Right cardiac atrium (tissue), 5 donors: ENCODE measurements at regions not wholly inside any gene's neighbourhood (a gene's known extent, or its start where the extent isn't known, plus 50 kb on each side); places are given as distances from the start of the nearest gene placed in this dataset.
A peak's percentile ranks its signal among the peaks of the same experiment; 100 is the strongest.

Experiments
- ATAC-seq, 2 donors: fragments of 200-7000 bp; cut with Tn5 transposase; one replicate each; pipeline versions ENCODE4 v1.8.0 to v1.9.1; 2020; ENCODE audit warnings: moderate library complexity in 2 of 2, mild to moderate bottlenecking in 1 of 2
- DNase-seq, 3 donors: peaks; one replicate each; pipeline ENCODE4 v3.0.0-alpha.2; 2020
- H3K27ac ChIP-seq: one replicate; pipeline ENCODE4 v1.5.1; 2013; ENCODE audit warnings: mild to moderate bottlenecking, low read length, control low read depth, moderate library complexity
- H3K27me3 ChIP-seq: one replicate; pipeline ENCODE4 v1.6.1; 2013; ENCODE audit not compliant: control insufficient read depth, insufficient read depth
- H3K4me1 ChIP-seq: one replicate; pipeline ENCODE4 v1.6.1; 2013; ENCODE audit warnings: low read length; ENCODE audit not compliant: control insufficient read depth, insufficient read depth
- H3K4me3 ChIP-seq: one replicate; pipeline ENCODE4 v1.5.1; 2013; ENCODE audit warnings: low read length, control low read depth
- H3K9me3 ChIP-seq: one replicate; pipeline ENCODE4 v1.6.1; 2013; ENCODE audit warnings: low read length; ENCODE audit not compliant: control insufficient read depth
- WGBS: extraction: QIAGEN DNeasy Blood & Tissue Kit; methylation state at CpG from one replicate; pipeline ENCODE4 v1.1.7; 2013; 5-methylcytosine and 5-hydroxymethylcytosine counted together
- intact Hi-C, 4 donors: fragments of 100-400 bp; cut with DNase I; formaldehyde crosslinking; loops; one replicate each; pipeline versions ENCODE4 v1.11.0 to v1.14.0; 2022 to 2023
- donor health status: healthy with polysubstance abuse.
- donor health status: DM: no; HTN: yes; CAD: no.
- donor health status: DM: no; HTN: no; CAD: no.
- donor health status: DM: no; HTN: yes; CAD: no; lungs with severe emphysema.
- donor health status: DM: yes; HTN: yes; CAD: no.

DNA sequence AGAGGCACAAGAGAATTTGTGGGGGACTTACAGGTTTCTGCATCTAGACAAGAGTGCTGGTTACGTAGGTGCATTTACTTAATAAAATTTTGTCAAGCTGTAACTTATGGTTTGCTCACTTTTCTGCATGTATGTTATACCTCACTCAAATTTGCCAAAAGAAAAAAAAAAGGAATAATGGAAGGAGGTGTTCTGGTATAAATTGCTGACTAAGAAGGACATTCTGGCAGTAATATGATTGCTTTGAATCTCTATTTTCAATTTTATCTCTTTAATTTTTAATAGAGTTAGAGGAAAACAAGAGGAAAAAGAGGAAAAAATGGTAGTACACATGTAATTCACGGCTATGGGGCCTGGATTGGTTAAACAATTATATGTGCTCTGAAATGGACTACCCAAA is 119.5 kb downstream of the DUSP10 start:
- no peak overlapping the region for H3K4me3 ChIP-seq
- DNase-seq (no peak), ATAC-seq (no peak)
- no peaks in the 10 kb centered on the region for H3K27me3 ChIP-seq
- WGBS: 83% methylated on average over 2 of the region's 2 CpGs
- intact Hi-C loops: no loop called here
- no peak overlapping the region for H3K27ac ChIP-seq
- no peaks in the 10 kb centered on the region for H3K4me1 ChIP-seq
- no peaks in the 10 kb centered on the region for H3K9me3 ChIP-seq

GRCh38 chr1:221625026-221625425 is 116.9 kb downstream of the DUSP10 start:
- intact Hi-C loops: no loop called here

GRCh38 chr1:221626041-221626440 is 115.8 kb downstream of the DUSP10 start:
- no peaks in the 10 kb centered on the region for H3K27me3 ChIP-seq
- ATAC-seq: no peak
- H3K9me3 ChIP-seq: no peaks in the 10 kb centered on the region
- H3K4me3 ChIP-seq: no peak overlapping the region
- WGBS: 96% methylated on average over 1 of the region's 1 CpG
- DNase-seq: no peak
- no peaks in the 10 kb centered on the region for H3K4me1 ChIP-seq
- no peak overlapping the region for H3K27ac ChIP-seq
- intact Hi-C loops: no loop called here

More at GRCh38 chr1:221625026-221625425, 116.9 kb downstream of the DUSP10 start:
- no peak overlapping the region for H3K4me3 ChIP-seq
- DNase-seq: no peak
- ATAC-seq: no peak
- no peaks in the 10 kb centered on the region for H3K4me1 ChIP-seq
- H3K27me3 ChIP-seq: no peaks in the 10 kb centered on the region
- no peak overlapping the region for H3K27ac ChIP-seq
- H3K9me3 ChIP-seq: no peaks in the 10 kb centered on the region

DNA sequence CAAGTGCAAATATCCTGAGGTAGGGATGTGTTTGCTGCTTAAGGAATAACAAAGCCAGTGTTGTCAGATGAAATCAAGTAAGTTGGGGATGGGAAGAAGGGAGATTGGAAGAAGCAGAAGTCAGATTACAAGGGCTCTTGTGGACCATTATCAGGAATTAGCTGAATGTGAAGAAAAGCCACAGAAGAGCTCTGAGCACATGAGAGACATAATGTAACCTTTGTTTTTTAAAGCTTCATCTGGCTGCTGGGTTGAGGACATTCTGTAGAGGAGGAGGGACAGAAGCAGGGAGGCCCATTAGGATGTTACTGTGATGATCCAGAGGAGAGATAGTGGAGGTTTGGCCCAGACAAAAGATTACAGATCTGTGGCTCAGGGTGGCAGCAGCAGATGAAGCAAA is 111.7 kb downstream of the DUSP10 start:
- no peaks in the 10 kb centered on the region for H3K27me3 ChIP-seq
- H3K27ac ChIP-seq: no peak overlapping the region
- H3K4me1 ChIP-seq: no peaks in the 10 kb centered on the region
- DNase-seq (peak in 1 of 3 donors; percentile 1), ATAC-seq (no peak)
- H3K9me3 ChIP-seq: no peaks in the 10 kb centered on the region
- no peak overlapping the region for H3K4me3 ChIP-seq
- intact Hi-C loops: no loop called here

- intact Hi-C loops: no loop called here
- ATAC-seq (no peak), DNase-seq (no peak)
- Histone ChIP-seq H3K4me1 (no peaks in the 10 kb centered on the region), H3K27me3 (no peaks in the 10 kb centered on the region), H3K9me3 (no peaks in the 10 kb centered on the region), H3K4me3 (no peak overlapping the region), H3K27ac (no peak overlapping the region)
These were observed 110.3 kb downstream of the DUSP10 start for GRCh38 chr1:221631556-221631955.

- WGBS: 37% methylated on average over 4 of the region's 4 CpGs
- Histone ChIP-seq H3K4me1 (no peaks in the 10 kb centered on the region), H3K9me3 (no peaks in the 10 kb centered on the region), H3K4me3 (no peak overlapping the region), H3K27me3 (no peaks in the 10 kb centered on the region), H3K27ac (no peak overlapping the region)
- intact Hi-C loops: no loop called here
- no peak for DNase-seq
- ATAC-seq: no peak
These were observed 109.8 kb downstream of the DUSP10 start for GRCh38 chr1:221632072-221632471.

DNA sequence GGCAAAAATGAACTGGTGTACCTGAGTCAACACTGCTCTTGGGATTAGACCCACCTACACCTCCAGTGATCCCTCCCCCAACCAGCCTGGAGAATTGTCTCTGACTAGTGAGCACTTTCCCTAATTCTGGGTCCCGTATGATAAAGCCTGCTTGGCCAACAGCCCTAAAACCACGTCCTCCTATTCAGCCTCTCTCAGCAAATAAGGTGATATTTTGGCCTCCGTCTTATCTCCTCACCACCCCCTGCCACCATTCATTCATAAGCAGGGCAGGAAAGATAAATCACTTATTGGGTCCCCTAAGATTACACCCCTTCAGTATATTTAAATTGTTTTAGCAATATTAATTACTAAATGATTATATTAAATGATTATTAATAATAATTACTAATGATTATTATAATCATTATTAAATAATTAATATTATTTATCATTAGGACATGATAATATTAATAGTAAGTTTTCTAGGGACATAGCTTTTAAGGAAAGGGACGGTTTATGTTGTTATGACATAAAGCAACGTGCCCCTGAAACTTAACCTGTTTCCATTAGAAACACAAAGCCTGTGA is 108.0 kb downstream of the DUSP10 start:
- DNase-seq (no peak), ATAC-seq (no peak)
- Histone ChIP-seq H3K27ac (no peak overlapping the region), H3K4me3 (no peak overlapping the region), H3K9me3 (no peaks in the 10 kb centered on the region), H3K4me1 (peaks cover 2% of the 10 kb centered on the region), H3K27me3 (no peaks in the 10 kb centered on the region)
- WGBS: 84% methylated on average over 5 of the region's 5 CpGs
- intact Hi-C loops: no loop called here

- no peak overlapping the region for H3K27ac ChIP-seq
- 64% methylated on average over 2 of the region's 2 CpGs for WGBS
- H3K4me3 ChIP-seq: no peak overlapping the region
- ATAC-seq (no peak), DNase-seq (no peak)
- H3K9me3 ChIP-seq: no peaks in the 10 kb centered on the region
- H3K4me1 ChIP-seq: peaks cover 2% of the 10 kb centered on the region
- intact Hi-C loops: no loop called here
- no peaks in the 10 kb centered on the region for H3K27me3 ChIP-seq
These were observed 107.3 kb downstream of the DUSP10 start for GRCh38 chr1:221634606-221635005.

- H3K27me3 ChIP-seq: no peaks in the 10 kb centered on the region
- no peak overlapping the region for H3K27ac ChIP-seq
- no peak for ATAC-seq
- intact Hi-C loops: no loop called here
- over 99% methylated on average over 2 of the region's 2 CpGs for WGBS
- no peaks in the 10 kb centered on the region for H3K9me3 ChIP-seq
- no peak for DNase-seq
- peaks cover 2% of the 10 kb centered on the region for H3K4me1 ChIP-seq
- H3K4me3 ChIP-seq: no peak overlapping the region
These were observed 106.6 kb downstream of the DUSP10 start for GRCh38 chr1:221635305-221635704.

- Histone ChIP-seq H3K27ac (no peak overlapping the region), H3K9me3 (no peaks in the 10 kb centered on the region), H3K4me1 (peaks cover 2% of the 10 kb centered on the region), H3K27me3 (no peaks in the 10 kb centered on the region), H3K4me3 (no peak overlapping the region)
- ATAC-seq (no peak), DNase-seq (no peak)
- WGBS: 76% methylated on average over 3 of the region's 3 CpGs
- intact Hi-C loops: no loop called here
These were observed 105.8 kb downstream of the DUSP10 start for GRCh38 chr1:221636096-221636495.

- no peak overlapping the region for H3K27ac ChIP-seq
- H3K27me3 ChIP-seq: no peaks in the 10 kb centered on the region
- WGBS: 49% methylated on average over 3 of the region's 3 CpGs
- H3K4me3 ChIP-seq: no peak overlapping the region
- H3K4me1 ChIP-seq: peaks cover 2% of the 10 kb centered on the region
- intact Hi-C loops: no loop called here
- no peaks in the 10 kb centered on the region for H3K9me3 ChIP-seq
- peak in 1 of 3 donors; percentile 66 for DNase-seq
- ATAC-seq: peak in 1 of 2 donors; percentile 41
These were observed 104.9 kb downstream of the DUSP10 start for GRCh38 chr1:221636967-221637366.

DNA sequence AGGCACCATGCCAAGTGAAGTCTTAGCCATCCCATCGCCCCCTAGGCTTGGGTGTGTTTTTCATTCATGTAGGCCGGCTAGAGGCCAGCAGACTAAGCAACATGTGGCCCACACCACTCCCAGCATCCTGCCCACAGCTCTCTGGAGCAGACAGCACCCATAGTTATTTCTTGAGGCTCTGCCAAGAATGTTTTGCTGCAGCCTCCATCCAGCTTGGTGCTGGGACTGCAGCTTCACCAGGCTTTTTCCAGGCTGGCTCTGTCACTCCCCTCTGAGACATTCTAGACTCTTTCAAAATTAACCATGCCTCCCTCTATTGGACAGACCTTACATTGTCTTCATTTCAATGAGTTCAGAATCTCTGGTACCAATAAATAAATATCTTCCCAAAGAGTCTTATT is 104.2 kb downstream of the DUSP10 start:
- WGBS: 38% methylated on average over 2 of the region's 2 CpGs
- DNase-seq (peak; percentile 14 to 70 (median 39)), ATAC-seq (peak; percentile 58 to 76)
- no peaks in the 10 kb centered on the region for H3K9me3 ChIP-seq
- H3K4me1 ChIP-seq: peaks cover 2% of the 10 kb centered on the region
- intact Hi-C loops: no loop called here
- H3K27ac ChIP-seq: no peak overlapping the region
- H3K4me3 ChIP-seq: no peak overlapping the region
- H3K27me3 ChIP-seq: no peaks in the 10 kb centered on the region
